ENCODE measurements at regions not wholly inside any gene's neighbourhood (a gene's known extent, or its start where the extent isn't known, plus 50 kb on each side); places are given as distances from the start of the nearest gene placed in this dataset.

- no peak for DNase-seq
Measured at GRCh38 chr5:57693488-57694305, 211.1 kb upstream of the ACTBL2 start.

GRCh38 chr5:57692582-57693487 is 210.2 kb upstream of the ACTBL2 start:
- no peak for DNase-seq

- no peak for DNase-seq
Measured at GRCh38 chr5:57690724-57691123, 208.1 kb upstream of the ACTBL2 start.

GRCh38 chr5:57687596-57687995 is 205.0 kb upstream of the ACTBL2 start:
- no peak for DNase-seq

DNA sequence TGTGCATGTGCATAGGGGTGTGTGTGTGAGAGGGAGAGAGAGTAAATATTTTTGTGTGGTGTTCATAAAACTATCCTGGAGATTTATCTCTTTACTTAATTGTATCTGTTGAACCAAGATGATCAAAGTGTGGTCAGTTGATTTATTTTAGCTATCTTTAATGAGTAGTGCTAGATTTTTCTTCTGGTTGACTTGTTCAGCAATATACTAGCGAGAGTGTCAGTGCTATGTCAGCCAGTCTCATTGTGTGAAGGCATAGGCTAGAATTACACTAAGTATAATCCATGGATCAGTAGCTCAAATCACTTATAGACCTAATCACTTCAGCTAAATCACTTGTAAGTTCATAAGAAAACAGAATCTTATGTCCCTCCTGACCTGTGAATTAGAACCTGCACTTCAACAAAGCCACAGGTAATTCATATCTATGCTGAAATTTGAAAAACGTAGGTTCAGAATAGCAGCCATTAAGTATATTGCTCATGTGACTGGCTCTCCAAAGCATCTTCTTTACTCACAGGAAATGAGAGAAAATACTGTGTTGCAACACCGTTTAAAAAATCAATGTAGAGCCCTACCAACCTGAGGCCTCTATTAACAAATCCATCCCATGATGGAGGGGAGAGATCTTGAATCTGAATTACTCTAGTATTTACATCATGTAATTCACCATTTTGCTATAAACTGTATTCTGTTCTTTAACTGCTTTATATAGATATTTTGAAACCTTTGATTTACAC is 203.1 kb upstream of the ACTBL2 start:
- DNase-seq, result no peak

- DNase-seq, result no peak
Measured at GRCh38 chr5:57684299-57684702, 201.7 kb upstream of the ACTBL2 start.

GRCh38 chr5:57683036-57683630 is 200.5 kb upstream of the ACTBL2 start:
- no peak for DNase-seq

DNA sequence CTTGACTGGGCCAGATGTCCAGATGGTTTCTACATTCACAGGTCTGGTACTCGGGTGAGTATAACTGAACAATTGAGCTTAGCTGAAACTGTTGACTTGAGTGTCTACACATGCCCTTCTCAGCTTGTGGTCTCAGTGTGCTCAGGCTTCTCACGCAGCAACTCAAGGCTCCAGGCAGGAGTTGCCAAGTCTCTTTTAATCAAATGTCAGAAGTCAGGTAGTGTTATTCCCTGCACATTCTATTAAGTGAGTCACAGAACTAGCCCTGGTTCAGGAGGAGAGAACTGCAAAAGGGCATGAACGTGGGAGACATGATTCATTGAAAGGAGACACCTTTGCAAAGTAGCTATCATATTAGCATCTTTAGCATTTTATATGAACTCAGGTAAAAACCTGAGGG is 199.3 kb upstream of the ACTBL2 start:
- no peak for DNase-seq

GRCh38 chr5:57680686-57681085 is 198.1 kb upstream of the ACTBL2 start:
- no peak for DNase-seq

DNA sequence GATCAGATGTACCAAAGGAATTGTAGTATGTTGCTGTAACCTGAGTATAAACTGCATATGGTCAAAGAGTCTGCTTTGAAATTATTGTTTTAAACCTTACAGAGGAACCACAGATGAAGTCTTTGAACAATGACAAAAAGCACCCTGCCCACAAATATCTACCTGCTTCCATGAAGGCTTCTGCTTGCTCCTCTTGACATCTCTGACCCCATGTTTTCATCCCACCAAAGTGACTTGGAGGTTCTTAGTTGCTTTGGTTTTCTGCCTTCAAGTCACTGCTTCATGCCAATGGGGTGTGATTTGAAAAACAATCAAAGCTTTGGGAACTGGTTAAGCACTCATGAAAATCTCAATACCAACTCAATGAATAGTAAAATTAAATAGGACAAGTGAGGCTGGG is 194.6 kb upstream of the ACTBL2 start:
- no peak for DNase-seq

DNA sequence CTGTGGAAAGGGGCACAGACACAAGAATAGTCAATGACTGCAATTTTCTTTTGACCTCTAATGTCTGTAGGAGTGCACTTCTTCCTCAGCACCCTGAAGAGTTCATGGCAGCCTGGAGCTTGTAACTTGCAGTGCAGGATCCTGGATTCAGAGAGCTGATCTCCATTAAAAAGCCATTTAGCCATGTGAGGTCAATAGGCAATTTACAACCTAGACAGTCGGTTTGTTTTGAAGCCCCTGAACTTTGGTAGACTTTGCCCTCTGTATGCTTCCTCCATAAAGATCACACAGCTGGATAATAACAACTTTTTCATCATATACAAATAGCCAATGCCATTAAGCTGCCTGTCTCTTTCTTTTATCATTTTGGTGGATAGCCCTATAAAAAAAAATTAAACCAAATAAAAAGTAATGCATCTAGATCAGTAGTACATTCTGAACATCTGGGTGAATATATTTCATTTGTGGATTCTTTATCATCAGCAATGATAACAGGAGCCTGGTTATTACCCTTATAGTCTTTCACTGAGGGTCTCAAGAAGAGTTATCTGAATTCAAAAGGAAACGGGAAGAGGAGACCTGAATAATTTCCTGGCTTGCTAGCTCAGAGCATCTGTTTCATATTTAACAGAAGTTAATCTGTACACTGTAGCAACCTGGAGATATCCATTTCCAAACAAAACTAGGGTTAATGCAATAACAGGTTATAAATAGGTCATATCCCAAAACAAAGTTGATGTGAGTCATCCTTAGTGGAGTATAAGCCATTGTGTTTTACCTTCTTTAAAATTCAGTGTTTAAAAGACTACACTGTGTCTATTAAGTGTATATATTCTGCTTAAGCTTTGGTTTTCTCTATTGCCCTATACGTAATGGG is 193.8 kb upstream of the ACTBL2 start:
- no peak for DNase-seq

DNA sequence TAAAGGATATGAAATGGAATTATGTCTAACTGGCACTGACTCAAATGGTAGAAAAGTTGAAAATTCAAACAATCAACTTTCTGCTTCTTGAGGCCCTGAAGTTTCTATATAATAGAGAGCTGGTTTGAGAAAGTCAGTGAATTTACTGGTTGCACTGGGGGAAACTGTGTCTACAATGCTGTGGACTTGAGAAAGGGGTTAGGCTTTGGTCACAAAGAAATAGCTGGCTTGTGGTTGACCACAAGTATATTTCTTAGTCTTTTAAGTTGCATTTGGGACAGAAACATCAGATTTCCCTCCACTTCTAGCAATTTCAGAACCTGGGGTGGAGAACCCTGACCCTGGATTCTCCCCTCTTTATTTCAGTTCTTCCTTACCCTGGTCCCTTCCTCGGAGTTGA is 192.6 kb upstream of the ACTBL2 start:
- DNase-seq, result no peak

DNA sequence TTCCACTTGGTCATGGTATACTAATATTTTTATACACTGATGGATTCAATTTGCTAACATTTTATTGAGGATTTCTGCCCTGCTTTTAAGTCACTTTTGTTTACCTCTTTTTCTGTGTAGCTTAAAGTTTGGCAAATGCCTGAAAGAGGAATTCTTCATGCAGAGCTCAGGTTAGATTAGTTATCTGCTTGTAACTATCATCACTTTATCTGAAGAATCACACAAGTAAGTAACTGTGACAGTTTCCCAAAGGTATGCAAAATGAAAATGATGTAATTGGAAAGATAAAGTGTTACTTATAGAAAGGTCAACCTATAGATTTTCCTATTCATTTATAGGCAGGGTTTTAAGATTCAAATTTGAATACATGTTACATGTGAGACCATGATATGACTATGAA is 188.8 kb upstream of the ACTBL2 start:
- DNase-seq, result no peak

GRCh38 chr5:57666582-57666981 is 184.0 kb upstream of the ACTBL2 start:
- no peak for DNase-seq

DNA sequence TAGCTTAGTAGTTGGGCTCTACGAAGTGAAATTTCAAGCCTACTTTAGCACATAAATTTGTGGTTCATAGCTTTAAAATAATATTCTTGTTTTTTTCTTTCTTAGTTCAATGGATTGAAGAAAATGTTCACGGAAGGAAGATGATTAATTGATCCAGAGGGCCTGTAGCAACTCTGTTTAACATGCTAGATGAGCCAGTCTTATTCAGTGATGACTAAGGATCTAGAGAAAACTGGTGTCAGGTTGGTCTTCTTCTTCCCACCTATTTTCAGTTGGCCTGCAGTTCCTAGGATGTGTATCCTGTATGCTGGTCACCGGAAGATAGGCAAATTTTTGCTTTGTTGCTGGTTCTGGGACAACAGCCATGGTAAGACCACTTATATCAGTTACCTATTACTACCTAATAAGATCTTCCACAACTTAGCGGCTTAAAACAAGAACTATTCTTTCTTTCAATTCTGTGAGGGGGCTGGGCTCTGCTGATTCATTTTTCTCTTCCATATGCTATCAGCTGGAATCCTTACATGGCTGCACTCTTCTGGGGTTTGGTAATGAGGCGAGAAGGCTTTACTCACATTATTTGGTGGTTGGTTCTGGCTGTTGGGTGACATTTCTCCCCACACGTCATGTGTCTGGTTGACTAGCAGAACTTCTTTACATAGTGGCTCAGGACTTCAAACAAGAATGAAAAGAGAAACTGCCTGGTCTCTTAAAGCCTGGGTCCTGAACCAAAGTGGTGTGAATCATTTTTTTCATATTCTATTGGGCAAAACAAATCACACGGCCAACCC is 182.7 kb upstream of the ACTBL2 start:
- no peak for DNase-seq

GRCh38 chr5:57664700-57665099 is 182.1 kb upstream of the ACTBL2 start:
- no peak for DNase-seq

DNA sequence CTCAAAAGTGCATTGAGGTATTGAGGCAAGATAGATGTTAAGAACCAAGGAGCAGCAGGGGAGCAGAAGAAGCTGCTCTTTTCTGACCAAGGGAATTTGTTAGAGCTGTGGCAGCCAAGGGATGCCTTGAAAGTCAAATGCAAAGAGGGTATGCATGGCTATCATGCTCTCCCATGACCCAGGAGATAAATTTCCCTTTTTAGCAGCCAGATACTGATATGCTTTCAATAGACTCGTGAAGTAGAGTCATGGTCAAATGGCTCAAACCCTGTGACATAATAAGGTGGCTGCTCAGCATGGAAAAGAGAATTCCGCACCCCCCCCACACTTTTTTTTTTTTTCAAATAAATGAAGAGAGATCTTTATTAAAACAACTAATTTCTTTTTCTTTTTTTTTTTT is 180.9 kb upstream of the ACTBL2 start:
- DNase-seq, result no peak

GRCh38 chr5:57662991-57663390 is 180.4 kb upstream of the ACTBL2 start:
- DNase-seq, result no peak

GRCh38 chr5:57659886-57660285 is 177.3 kb upstream of the ACTBL2 start:
- no peak for DNase-seq

GRCh38 chr5:57658018-57658417 is 175.4 kb upstream of the ACTBL2 start:
- DNase-seq, result no peak

DNA sequence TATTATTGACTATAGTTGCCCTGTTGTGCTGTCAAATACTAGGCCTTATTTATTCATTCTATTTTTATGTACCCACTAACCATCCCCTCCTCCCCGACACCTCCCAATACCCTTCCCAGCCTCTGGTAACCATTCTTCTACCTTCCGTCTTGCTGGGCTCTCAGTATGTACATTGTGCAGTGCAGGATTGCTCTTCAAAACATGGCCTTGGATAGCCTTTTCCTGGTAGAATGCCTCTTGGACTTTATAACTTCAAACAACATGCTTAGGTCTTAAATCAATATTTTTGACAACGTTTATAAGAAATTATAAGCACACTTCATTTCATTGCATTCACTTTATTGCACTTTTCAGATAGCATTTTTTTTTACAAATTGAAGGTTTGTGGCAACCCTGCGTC is 172.6 kb upstream of the ACTBL2 start:
- no peak for DNase-seq

Measured in CD4-positive, alpha-beta T cell treated with Interleukin-10 for 1 hour (primary cell).